Ishikawa (cell line): ENCODE measurements at regions not wholly inside any gene's neighbourhood (a gene's known extent, or its start where the extent isn't known, plus 50 kb on each side); places are given as distances from the start of the nearest gene placed in this dataset.

Experiments
- EGR1 ChIP-seq: IDR thresholded peaks from 2 replicates; pipeline ENCODE4 v1.6.1; 2012
- EP300 ChIP-seq: IDR thresholded peaks from 2 replicates; pipeline ENCODE4 v1.6.1; 2012; ENCODE audit warnings: borderline replicate concordance
- NFIC ChIP-seq: IDR thresholded peaks from 2 replicates; pipeline ENCODE4 v1.6.1; 2012
- TAF1 ChIP-seq: IDR thresholded peaks from 2 replicates; pipeline ENCODE4 v1.6.1; 2012; ENCODE audit warnings: low read depth, mild to moderate bottlenecking
- TCF12 ChIP-seq: IDR thresholded peaks from 2 replicates; pipeline ENCODE4 v1.6.1; 2012; ENCODE audit warnings: low read depth
- YY1 ChIP-seq: IDR thresholded peaks from 2 replicates; pipeline ENCODE4 v1.6.1; 2012; ENCODE audit warnings: low read depth
- ZBTB7A ChIP-seq: IDR thresholded peaks from 2 replicates; pipeline ENCODE4 v1.6.1; 2012; ENCODE audit warnings: low read depth
- TF ChIP-seq, protein P1 (sequence below): IDR thresholded peaks from 2 replicates; pipeline ENCODE4 v1.6.1; 2012
- TF ChIP-seq, protein P2 (sequence below): IDR thresholded peaks from 2 replicates; pipeline ENCODE4 v1.6.1; 2012; ENCODE audit warnings: low read depth, mild to moderate bottlenecking
- TF ChIP-seq, protein P3 (sequence below): IDR thresholded peaks from 2 replicates; pipeline ENCODE4 v1.6.1; 2012

DNA sequence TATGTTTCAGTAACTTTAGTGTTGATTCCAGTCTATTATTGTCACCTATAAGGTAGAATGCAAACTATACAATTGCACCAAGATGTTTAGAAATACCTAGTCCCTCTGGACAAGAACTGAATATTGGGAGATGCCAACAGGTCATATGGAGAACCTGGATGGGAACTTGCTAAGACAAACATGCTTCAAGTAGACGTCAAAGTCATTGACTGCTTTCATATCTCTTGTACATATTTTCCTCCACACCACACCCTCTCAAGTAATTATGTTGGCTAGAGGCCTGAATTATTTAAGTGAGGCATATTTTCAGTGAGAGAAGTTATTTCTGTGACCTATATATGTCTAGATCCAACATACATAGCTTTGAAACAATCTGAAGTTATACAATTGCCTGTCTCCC is 453.3 kb downstream of the ELAVL2 start:
- TF ChIP-seq, protein P1, sequence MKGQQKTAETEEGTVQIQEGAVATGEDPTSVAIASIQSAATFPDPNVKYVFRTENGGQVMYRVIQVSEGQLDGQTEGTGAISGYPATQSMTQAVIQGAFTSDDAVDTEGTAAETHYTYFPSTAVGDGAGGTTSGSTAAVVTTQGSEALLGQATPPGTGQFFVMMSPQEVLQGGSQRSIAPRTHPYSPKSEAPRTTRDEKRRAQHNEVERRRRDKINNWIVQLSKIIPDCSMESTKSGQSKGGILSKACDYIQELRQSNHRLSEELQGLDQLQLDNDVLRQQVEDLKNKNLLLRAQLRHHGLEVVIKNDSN = no peak
- TF ChIP-seq, protein P2, sequence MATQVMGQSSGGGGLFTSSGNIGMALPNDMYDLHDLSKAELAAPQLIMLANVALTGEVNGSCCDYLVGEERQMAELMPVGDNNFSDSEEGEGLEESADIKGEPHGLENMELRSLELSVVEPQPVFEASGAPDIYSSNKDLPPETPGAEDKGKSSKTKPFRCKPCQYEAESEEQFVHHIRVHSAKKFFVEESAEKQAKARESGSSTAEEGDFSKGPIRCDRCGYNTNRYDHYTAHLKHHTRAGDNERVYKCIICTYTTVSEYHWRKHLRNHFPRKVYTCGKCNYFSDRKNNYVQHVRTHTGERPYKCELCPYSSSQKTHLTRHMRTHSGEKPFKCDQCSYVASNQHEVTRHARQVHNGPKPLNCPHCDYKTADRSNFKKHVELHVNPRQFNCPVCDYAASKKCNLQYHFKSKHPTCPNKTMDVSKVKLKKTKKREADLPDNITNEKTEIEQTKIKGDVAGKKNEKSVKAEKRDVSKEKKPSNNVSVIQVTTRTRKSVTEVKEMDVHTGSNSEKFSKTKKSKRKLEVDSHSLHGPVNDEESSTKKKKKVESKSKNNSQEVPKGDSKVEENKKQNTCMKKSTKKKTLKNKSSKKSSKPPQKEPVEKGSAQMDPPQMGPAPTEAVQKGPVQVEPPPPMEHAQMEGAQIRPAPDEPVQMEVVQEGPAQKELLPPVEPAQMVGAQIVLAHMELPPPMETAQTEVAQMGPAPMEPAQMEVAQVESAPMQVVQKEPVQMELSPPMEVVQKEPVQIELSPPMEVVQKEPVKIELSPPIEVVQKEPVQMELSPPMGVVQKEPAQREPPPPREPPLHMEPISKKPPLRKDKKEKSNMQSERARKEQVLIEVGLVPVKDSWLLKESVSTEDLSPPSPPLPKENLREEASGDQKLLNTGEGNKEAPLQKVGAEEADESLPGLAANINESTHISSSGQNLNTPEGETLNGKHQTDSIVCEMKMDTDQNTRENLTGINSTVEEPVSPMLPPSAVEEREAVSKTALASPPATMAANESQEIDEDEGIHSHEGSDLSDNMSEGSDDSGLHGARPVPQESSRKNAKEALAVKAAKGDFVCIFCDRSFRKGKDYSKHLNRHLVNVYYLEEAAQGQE = no peak
- no peak for TF ChIP-seq YY1
- TF ChIP-seq, protein P3, sequence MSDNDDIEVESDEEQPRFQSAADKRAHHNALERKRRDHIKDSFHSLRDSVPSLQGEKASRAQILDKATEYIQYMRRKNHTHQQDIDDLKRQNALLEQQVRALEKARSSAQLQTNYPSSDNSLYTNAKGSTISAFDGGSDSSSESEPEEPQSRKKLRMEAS = no peak
- TF ChIP-seq NFIC = no peak
- TF ChIP-seq EGR1 = no peak
- TF ChIP-seq ZBTB7A = no peak
- no peak for TF ChIP-seq EP300
- no peak for TF ChIP-seq TAF1
- no peak for TF ChIP-seq TCF12
